SK-N-SH (cell line): ENCODE measurements at regions not wholly inside any gene's neighbourhood (a gene's known extent, or its start where the extent isn't known, plus 50 kb on each side); places are given as distances from the start of the nearest gene placed in this dataset.

ENCODE experiments used
- NRF1 ChIP-seq: IDR thresholded peaks from 2 replicates; pipeline ENCODE4 v1.6.1; 2012; ENCODE audit warnings: low read depth, mild to moderate bottlenecking, low read length
- YY1 ChIP-seq: IDR thresholded peaks from 2 replicates; pipeline ENCODE4 v1.4.0; 2012; ENCODE audit warnings: low read depth, mild to moderate bottlenecking
- TF ChIP-seq, protein P1 (sequence below): IDR thresholded peaks from 2 replicates; pipeline ENCODE4 v1.4.0; 2012; ENCODE audit warnings: low read depth
- TF ChIP-seq, protein P2 (sequence below): fragments of 200-600 bp; sonication (generic); IDR thresholded peaks from 2 replicates; pipeline ENCODE4 v1.6.1; 2017; ENCODE audit warnings: antibody characterized with exemption, mild to moderate bottlenecking, moderate library complexity

DNA sequence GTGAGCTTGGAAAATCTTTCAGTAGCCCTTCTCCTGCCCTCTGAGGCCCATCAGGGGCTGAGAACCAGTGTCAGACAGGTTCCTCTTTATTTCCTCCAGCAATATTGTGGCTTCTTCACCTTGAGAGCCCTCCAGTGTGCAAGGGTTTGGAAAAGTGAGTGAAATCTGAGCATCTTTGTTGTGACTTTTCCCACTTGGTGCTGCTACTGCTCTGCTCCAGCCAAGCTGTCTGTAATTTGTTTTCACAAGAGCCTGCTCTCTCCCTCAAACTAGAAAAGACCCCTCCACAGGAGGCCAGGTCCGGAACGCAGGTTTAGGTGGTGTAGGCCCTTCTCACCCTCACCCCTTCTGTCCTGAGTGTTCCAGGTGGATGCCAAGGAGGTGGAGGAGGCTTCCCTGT is 57.4 kb upstream of the SPRY4 start:
- TF ChIP-seq, protein P1, sequence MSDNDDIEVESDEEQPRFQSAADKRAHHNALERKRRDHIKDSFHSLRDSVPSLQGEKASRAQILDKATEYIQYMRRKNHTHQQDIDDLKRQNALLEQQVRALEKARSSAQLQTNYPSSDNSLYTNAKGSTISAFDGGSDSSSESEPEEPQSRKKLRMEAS, result no peak
- TF ChIP-seq, protein P2, sequence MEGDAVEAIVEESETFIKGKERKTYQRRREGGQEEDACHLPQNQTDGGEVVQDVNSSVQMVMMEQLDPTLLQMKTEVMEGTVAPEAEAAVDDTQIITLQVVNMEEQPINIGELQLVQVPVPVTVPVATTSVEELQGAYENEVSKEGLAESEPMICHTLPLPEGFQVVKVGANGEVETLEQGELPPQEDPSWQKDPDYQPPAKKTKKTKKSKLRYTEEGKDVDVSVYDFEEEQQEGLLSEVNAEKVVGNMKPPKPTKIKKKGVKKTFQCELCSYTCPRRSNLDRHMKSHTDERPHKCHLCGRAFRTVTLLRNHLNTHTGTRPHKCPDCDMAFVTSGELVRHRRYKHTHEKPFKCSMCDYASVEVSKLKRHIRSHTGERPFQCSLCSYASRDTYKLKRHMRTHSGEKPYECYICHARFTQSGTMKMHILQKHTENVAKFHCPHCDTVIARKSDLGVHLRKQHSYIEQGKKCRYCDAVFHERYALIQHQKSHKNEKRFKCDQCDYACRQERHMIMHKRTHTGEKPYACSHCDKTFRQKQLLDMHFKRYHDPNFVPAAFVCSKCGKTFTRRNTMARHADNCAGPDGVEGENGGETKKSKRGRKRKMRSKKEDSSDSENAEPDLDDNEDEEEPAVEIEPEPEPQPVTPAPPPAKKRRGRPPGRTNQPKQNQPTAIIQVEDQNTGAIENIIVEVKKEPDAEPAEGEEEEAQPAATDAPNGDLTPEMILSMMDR, result no peak
- TF ChIP-seq NRF1 (no peak), YY1 (no peak)
